K562 (cell line): ENCODE measurements at regions not wholly inside any gene's neighbourhood (a gene's known extent, or its start where the extent isn't known, plus 50 kb on each side); places are given as distances from the start of the nearest gene placed in this dataset.

Source experiments
- ATAC-seq: fragments of 200-7000 bp; cut with Tn5 transposase; 3 replicates; pipeline ENCODE4 v1.9.1; 2020; ENCODE audit warnings: moderate library complexity
- BruUV-seq: library from RNA; stranded (reverse); fragments of 400-500 nt; replicated peaks from 2 replicates; lab custom pipeline; 2021; lab: Mats Ljungman, UMichigan
- CTCF ChIA-PET: fragments of 300-600 bp; formaldehyde crosslinking; extraction: SDS; loops from one replicate; lab custom pipeline; 2021; ENCODE audit warnings: low intra/inter-chr PET ratio; lab: Yijun Ruan, JAX
- POLR2A ChIA-PET: fragments of 300-600, 350-650 bp; sonication (Branson Sonifier 250); formaldehyde crosslinking; extraction: SDS; loops from one replicate; lab custom pipeline; 2021; ENCODE audit warnings: antibody characterized with exemption, inconsistent platforms; lab: Yijun Ruan, JAX
- DNase-seq, 4 experiments: peaks; one replicate each; pipeline versions ENCODE4 v3.0.0 to v3.0.0-alpha.2; 2011 to 2018; ENCODE audit warnings: low spot score in 3 of 4, mixed read lengths in 3 of 4; ENCODE audit errors: extremely low read depth in 1 of 4
- FAIRE-seq: peaks from 2 replicates; lab custom pipeline; 2011; peaks lifted over from hg19 to GRCh38; lab: Jason Lieb, UNC
- H2AFZ ChIP-seq: 2 replicates; pipeline ENCODE4 v1.6.0; 2011; ENCODE audit warnings: low read depth, low read length, control low read depth, inconsistent platforms
- H3K27ac ChIP-seq: fragments of 200-600 bp; 3 replicates; pipeline ENCODE4 v1.8.0; 2011; ENCODE audit warnings: low read depth, mild to moderate bottlenecking, control low read depth, inconsistent platforms, low read length, moderate library complexity, mixed read lengths; ENCODE audit errors: extremely low read depth
- H3K27me3 ChIP-seq, 2 experiments: fragments of 300-600 bp in 1 of 2; 2 replicates in 1 of 2; 3 replicates in 1 of 2; pipeline versions ENCODE4 v1.6.0 to v1.8.0; 2011; ENCODE audit warnings: inconsistent platforms in 2 of 2, low read length in 2 of 2, mild to moderate bottlenecking in 1 of 2, mixed read lengths in 1 of 2, moderate library complexity in 1 of 2; ENCODE audit not compliant: control insufficient read depth in 2 of 2, insufficient read depth in 2 of 2
- H3K36me3 ChIP-seq: fragments of 300-600 bp; 3 replicates; pipeline ENCODE4 v1.8.0; 2011; ENCODE audit warnings: mild to moderate bottlenecking, low read length, inconsistent platforms; ENCODE audit not compliant: control insufficient read depth, insufficient read depth
- H3K4me1 ChIP-seq, 2 experiments: fragments of 200-600 bp in 1 of 2; replicated peaks in 1 of 2; 2 replicates in 1 of 2; 3 replicates in 1 of 2; pipeline versions ENCODE4 v1.5.1 to v1.8.0; 2011; ENCODE audit warnings: inconsistent platforms in 2 of 2, low read length in 2 of 2, mild to moderate bottlenecking in 1 of 2, mixed read lengths in 1 of 2, moderate library complexity in 1 of 2; ENCODE audit not compliant: control insufficient read depth in 2 of 2, insufficient read depth in 2 of 2
- H3K4me2 ChIP-seq: 2 replicates; pipeline ENCODE4 v1.6.1; 2011; ENCODE audit warnings: low read length, control low read depth, inconsistent platforms, mixed read lengths; ENCODE audit not compliant: insufficient read depth
- H3K4me3 ChIP-seq: fragments of 200-600 bp; sonication (generic), shearing (Covaris generic); 2 replicates; pipeline ENCODE4 v1.5.1; 2016; ENCODE audit warnings: control low read depth, inconsistent platforms
- H3K79me2 ChIP-seq: fragments of 200-600 bp; 3 replicates; pipeline ENCODE4 v1.8.0; 2011; ENCODE audit warnings: low read length, inconsistent platforms; ENCODE audit not compliant: control insufficient read depth, insufficient read depth
- H3K9ac ChIP-seq, 2 experiments: 2 replicates each; pipeline versions ENCODE4 v1.6.0 to v1.6.1; 2011; ENCODE audit warnings: low read depth in 2 of 2, low read length in 2 of 2, control low read depth in 1 of 2, inconsistent platforms in 1 of 2, mild to moderate bottlenecking in 1 of 2, mixed read lengths in 1 of 2; ENCODE audit not compliant: insufficient read depth in 1 of 2
- H3K9me1 ChIP-seq: one replicate; pipeline ENCODE4 v1.6.0; 2011; ENCODE audit warnings: inconsistent platforms, mild to moderate bottlenecking, low read length, moderate library complexity; ENCODE audit not compliant: control insufficient read depth, insufficient read depth
- H3K9me3 ChIP-seq: replicated peaks from 2 replicates; pipeline ENCODE4 v1.5.1; 2011; ENCODE audit warnings: low read depth, low read length, inconsistent platforms; ENCODE audit not compliant: control insufficient read depth, insufficient read depth
- H4K20me1 ChIP-seq: replicated peaks from 2 replicates; pipeline ENCODE4 v1.6.1; 2011; ENCODE audit warnings: low read length, inconsistent platforms, mixed read lengths; ENCODE audit not compliant: control insufficient read depth, insufficient read depth
- BDP1 ChIP-seq: IDR thresholded peaks from 3 replicates; pipeline ENCODE4 v1.6.1; 2011; ENCODE audit not compliant: insufficient read length, insufficient read depth
- CBX5 ChIP-seq: IDR thresholded peaks from 2 replicates; pipeline ENCODE4 v1.6.1; 2014; ENCODE audit warnings: low read depth, borderline replicate concordance
- CREB3L1 ChIP-seq: fragments of 450-650 bp; IDR thresholded peaks from 2 replicates; pipeline ENCODE4 v1.6.1; 2014; ENCODE audit warnings: low read depth, mild to moderate bottlenecking, moderate library complexity, borderline replicate concordance
- HIVEP1 ChIP-seq: fragments of 250-450 bp; sonication (Bioruptor Pico); IDR thresholded peaks from 2 replicates; pipeline ENCODE4 v1.4.0; 2020; ENCODE audit warnings: mild to moderate bottlenecking
- KAT2B ChIP-seq: IDR thresholded peaks from one replicate; pipeline ENCODE4 v1.6.1; 2012; ENCODE audit warnings: low read depth, mild to moderate bottlenecking, control low read depth, inconsistent platforms, low read length, moderate library complexity
- L3MBTL2 ChIP-seq: fragments of 450-650 bp; IDR thresholded peaks from 2 replicates; pipeline ENCODE4 v1.6.1; 2016; ENCODE audit warnings: mild to moderate bottlenecking, moderate library complexity
- OTX1 ChIP-seq: fragments of 450-650 bp; formaldehyde crosslinking; IDR thresholded peaks from 2 replicates; pipeline ENCODE4 v1.4.0; 2022; ENCODE audit warnings: mild to moderate bottlenecking
- PCBP2 ChIP-seq: fragments of 200-400 bp; formaldehyde crosslinking; IDR thresholded peaks from 2 replicates; pipeline ENCODE4 v1.6.1; 2018; ENCODE audit warnings: low read length, low read depth, mild to moderate bottlenecking, moderate library complexity; ENCODE audit not compliant: poor library complexity, severe bottlenecking
- POLR2H ChIP-seq: IDR thresholded peaks from 2 replicates; pipeline ENCODE4 v1.6.1; 2016; ENCODE audit warnings: missing genetic modification characterization, low read depth, mild to moderate bottlenecking, control low read depth, missing compliant biosample characterization, moderate library complexity
- STAG1 ChIP-seq: sonication (generic); formaldehyde crosslinking; IDR thresholded peaks from 2 replicates; pipeline ENCODE4 v1.5.0; 2020; ENCODE audit warnings: missing genetic modification reagents, borderline replicate concordance
- TFAP4 ChIP-seq: sonication (generic); formaldehyde crosslinking; IDR thresholded peaks from 2 replicates; pipeline ENCODE4 v1.8.0; 2022; ENCODE audit warnings: missing genetic modification reagents, mild to moderate bottlenecking, moderate library complexity, borderline replicate concordance
- YY1 ChIP-seq, 3 experiments: IDR thresholded peaks; 2 replicates each; pipeline ENCODE4 v1.6.1; 2011; ENCODE audit warnings: low read length in 2 of 3, mild to moderate bottlenecking in 2 of 3, moderate library complexity in 2 of 3, borderline replicate concordance in 1 of 3, control low read depth in 1 of 3, low read depth in 1 of 3; ENCODE audit not compliant: insufficient read depth in 3 of 3, insufficient replicate concordance in 2 of 3, control insufficient read depth in 1 of 3, insufficient read length in 1 of 3; ENCODE audit errors: extremely low read depth in 1 of 3
- ZBTB8A ChIP-seq: fragments of 450-650 bp; IDR thresholded peaks from 2 replicates; pipeline ENCODE4 v1.6.1; 2018; ENCODE audit warnings: mild to moderate bottlenecking, moderate library complexity; ENCODE audit not compliant: partially characterized antibody
- ZNF146 ChIP-seq: IDR thresholded peaks from one replicate; pipeline ENCODE4 v1.6.1; 2018; ENCODE audit warnings: missing compliant biosample characterization; ENCODE audit not compliant: unreplicated experiment
- ZNF197 ChIP-seq: fragments of 200-800 bp; sonication (Bioruptor generic); IDR thresholded peaks from 2 replicates; pipeline ENCODE4 v1.6.1; 2016; ENCODE audit warnings: low read depth, missing genetic modification characterization, missing compliant biosample characterization
- ZNF311 ChIP-seq: fragments of 250-450 bp; sonication (Bioruptor Pico); IDR thresholded peaks from 2 replicates; pipeline ENCODE4 v1.4.0; 2020; ENCODE audit warnings: mild to moderate bottlenecking, moderate library complexity
- ZNF431 ChIP-seq: sonication (generic); formaldehyde crosslinking; IDR thresholded peaks from 2 replicates; pipeline ENCODE4 v1.8.0; 2022; ENCODE audit warnings: mild to moderate bottlenecking, missing genetic modification reagents
- ZNF639 ChIP-seq, 2 experiments: fragments of 200-800 bp in 1 of 2; sonication (Bioruptor generic) in 1 of 2; sonication (generic) in 1 of 2; formaldehyde crosslinking in 1 of 2; IDR thresholded peaks in 1 of 2; conservative IDR thresholded peaks in 1 of 2; 2 replicates each; pipeline versions ENCODE4 v1.5.0 to v1.6.1; 2016 to 2020; ENCODE audit warnings: missing compliant biosample characterization in 1 of 2, missing genetic modification characterization in 1 of 2, missing genetic modification reagents in 1 of 2
- ZNF668 ChIP-seq: fragments of 250-450 bp; sonication (Bioruptor Pico); IDR thresholded peaks from 2 replicates; pipeline ENCODE4 v1.8.0; 2022; ENCODE audit warnings: mild to moderate bottlenecking, inconsistent platforms
- WGBS: fragments of 100-300 bp; shearing (Covaris generic); methylation state at CpG from one replicate; pipeline ENCODE4 v1.1.6; 2016; ENCODE audit warnings: low coverage, mixed read lengths; ENCODE audit not compliant: insufficient coverage; ENCODE audit errors: missing lambda C conversion rate; 5-methylcytosine and 5-hydroxymethylcytosine counted together
- in situ Hi-C: fragments of 300-500 bp; cut with MboI; formaldehyde crosslinking; loops from 4 replicates; pipeline ENCODE4 v1.15.0; 2018; ENCODE audit warnings: inconsistent platforms, mixed read lengths
- intact Hi-C: fragments of 100-400 bp; cut with micrococcal nuclease; formaldehyde crosslinking; loops from 2 replicates; pipeline ENCODE4 v1.14.2; 2022

DNA sequence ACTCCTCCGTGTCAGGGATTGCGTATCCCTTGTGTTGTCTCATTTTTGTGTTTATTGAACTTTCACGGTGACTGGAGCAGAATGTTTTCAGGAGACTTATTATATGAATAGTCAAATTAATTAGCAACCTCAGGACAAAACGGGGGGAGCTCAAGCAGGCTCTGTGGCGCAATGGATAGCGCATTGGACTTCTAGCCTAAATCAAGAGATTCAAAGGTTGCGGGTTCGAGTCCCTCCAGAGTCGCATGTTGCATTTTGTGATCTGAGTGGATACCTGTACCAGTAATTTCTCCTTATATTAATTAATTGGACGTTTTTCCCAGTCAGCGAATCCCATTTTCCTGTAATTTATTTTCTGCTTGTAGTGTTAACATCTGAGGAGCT, 89.1 kb upstream of the ZNF184 start:
- no peak overlapping the region for H3K4me2 ChIP-seq
- peak overlapping the region; percentile 7; the same call in 1 of the 2 replicates for H3K4me3 ChIP-seq
- in situ Hi-C loops (no loop called here), intact Hi-C loops (no loop called here)
- BruUV-seq: no TSS peak
- peak; percentile 71 for FAIRE-seq
- no peak for ATAC-seq
- H3K9me1 ChIP-seq: no peaks in the 10 kb centered on the region
- no peak overlapping the region for H3K9ac ChIP-seq
- ChIA-PET CTCF (no interaction called here), POLR2A (interaction anchor here (0.6 to 3.7 kb wide), 2 partner anchors 8 to 248 kb away, joined by 3 to 24 read pairs; a partner anchor contains a TSS)
- peaks cover 2 to 13% of the 10 kb centered on the region in 2 experiments; a peak in 2 of 5 replicates for H3K4me1 ChIP-seq
- no peaks in the 10 kb centered on the region; the same call in 1 of the 2 replicates for H3K9me3 ChIP-seq
- DNase-seq: peak in 1 of 4 experiments; percentile 61
- H3K79me2 ChIP-seq: no peaks in the 10 kb centered on the region
- no peaks in the 10 kb centered on the region for H4K20me1 ChIP-seq
- H2AFZ ChIP-seq: 0 out of 2 replicates have a peak overlapping the region, but pooled peaks have one; percentile 29
- H3K27me3 ChIP-seq: no peaks in the 10 kb centered on the region
- no peaks in the 10 kb centered on the region for H3K36me3 ChIP-seq
- H3K27ac ChIP-seq: no peak overlapping the region
- WGBS: 49% methylated on average over 11 of the region's 11 CpGs
- no peak for TF ChIP-seq ZNF146
- no peak for TF ChIP-seq L3MBTL2
- TF ChIP-seq HIVEP1 (CRISPR knock-in tag): no peak
- TF ChIP-seq CBX5: no peak
- TF ChIP-seq BDP1: peak; percentile 19
- TF ChIP-seq YY1 (IDR thresholded peaks at IDR 0.05; ENCODE audit: borderline replicate concordance in 1 of 3, control insufficient read depth in 1 of 3, extremely low read depth in 1 of 3, insufficient read depth in 3 of 3, insufficient read length in 1 of 3, insufficient replicate concordance in 2 of 3, low read depth in 1 of 3, low read length in 2 of 3): no peak
- TF ChIP-seq KAT2B: no peak
- TF ChIP-seq ZNF431: no peak
- no peak for TF ChIP-seq ZBTB8A
- no peak for TF ChIP-seq ZNF668
- TF ChIP-seq OTX1 (CRISPR knock-in tag): no peak
- TF ChIP-seq ZNF311 (CRISPR knock-in tag): no peak
- no peak for TF ChIP-seq STAG1 (CRISPR knock-in tag)
- no peak for TF ChIP-seq PCBP2
- no peak for TF ChIP-seq ZNF639 (CRISPR knock-in tag; conservative IDR thresholded peaks at IDR 0.05 in 1 of 2, IDR thresholded peaks at IDR 0.05 in 1 of 2)
- no peak for TF ChIP-seq ZNF197 (CRISPR knock-in tag)
- TF ChIP-seq POLR2H (tag): peak; percentile 71; the same call in 1 of the 2 replicates
- TF ChIP-seq TFAP4: no peak
- no peak for TF ChIP-seq CREB3L1
